Liver (tissue), 3 donors: ENCODE measurements at regions not wholly inside any gene's neighbourhood (a gene's known extent, or its start where the extent isn't known, plus 50 kb on each side); places are given as distances from the start of the nearest gene placed in this dataset.

Source experiments
- GABPA ChIP-seq, 2 donors: IDR thresholded peaks in 1 of 2; conservative IDR thresholded peaks in 1 of 2; 2 replicates each; pipeline ENCODE4 v1.6.1; 2016; ENCODE audit warnings: antibody characterized with exemption in 2 of 2, mild to moderate bottlenecking in 1 of 2, moderate library complexity in 1 of 2
- RAD21 ChIP-seq, 2 donors: IDR thresholded peaks; 2 replicates each; pipeline ENCODE4 v1.6.1; 2016; ENCODE audit warnings: antibody characterized with exemption in 2 of 2, mild to moderate bottlenecking in 2 of 2
- TF ChIP-seq, protein P1 (sequence below): fragments of 150-350 bp; IDR thresholded peaks from 2 replicates; pipeline ENCODE4 v1.5.1; 2017; ENCODE audit warnings: improper control_type of control experiment, low read depth, low read length; ENCODE audit not compliant: missing input control
- TF ChIP-seq, protein P2 (sequence below): IDR thresholded peaks from 2 replicates; pipeline ENCODE4 v1.6.1; 2016; ENCODE audit warnings: antibody characterized with exemption, mild to moderate bottlenecking
- donor health status: healthy.
- donor health status: healthy.

DNA sequence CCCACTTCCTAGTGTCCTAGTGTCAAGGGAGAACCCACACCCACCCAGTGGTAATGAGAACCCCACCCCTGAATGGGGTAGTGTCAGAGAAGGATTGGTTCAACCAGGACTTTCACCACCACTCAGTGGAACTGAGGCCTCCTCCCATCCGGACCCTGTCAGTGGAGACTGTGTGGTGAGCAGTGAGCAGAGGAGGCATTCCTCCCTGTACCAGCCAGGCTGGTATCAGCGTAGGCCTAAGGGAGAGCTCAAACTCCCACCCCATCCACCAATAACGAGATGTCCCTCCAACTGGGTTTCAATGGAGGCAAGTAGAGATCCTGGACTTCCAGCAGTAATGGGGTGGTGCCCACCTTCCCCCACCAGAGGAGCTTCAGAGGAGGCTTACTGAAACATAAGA, 1171.4 kb downstream of the TBC1D22A start:
- TF ChIP-seq, protein P1, sequence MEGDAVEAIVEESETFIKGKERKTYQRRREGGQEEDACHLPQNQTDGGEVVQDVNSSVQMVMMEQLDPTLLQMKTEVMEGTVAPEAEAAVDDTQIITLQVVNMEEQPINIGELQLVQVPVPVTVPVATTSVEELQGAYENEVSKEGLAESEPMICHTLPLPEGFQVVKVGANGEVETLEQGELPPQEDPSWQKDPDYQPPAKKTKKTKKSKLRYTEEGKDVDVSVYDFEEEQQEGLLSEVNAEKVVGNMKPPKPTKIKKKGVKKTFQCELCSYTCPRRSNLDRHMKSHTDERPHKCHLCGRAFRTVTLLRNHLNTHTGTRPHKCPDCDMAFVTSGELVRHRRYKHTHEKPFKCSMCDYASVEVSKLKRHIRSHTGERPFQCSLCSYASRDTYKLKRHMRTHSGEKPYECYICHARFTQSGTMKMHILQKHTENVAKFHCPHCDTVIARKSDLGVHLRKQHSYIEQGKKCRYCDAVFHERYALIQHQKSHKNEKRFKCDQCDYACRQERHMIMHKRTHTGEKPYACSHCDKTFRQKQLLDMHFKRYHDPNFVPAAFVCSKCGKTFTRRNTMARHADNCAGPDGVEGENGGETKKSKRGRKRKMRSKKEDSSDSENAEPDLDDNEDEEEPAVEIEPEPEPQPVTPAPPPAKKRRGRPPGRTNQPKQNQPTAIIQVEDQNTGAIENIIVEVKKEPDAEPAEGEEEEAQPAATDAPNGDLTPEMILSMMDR = no peak
- TF ChIP-seq RAD21 (IDR thresholded peaks at IDR 0.05) (no peak), GABPA (IDR thresholded peaks at IDR 0.05 in 1 of 2, conservative IDR thresholded peaks at IDR 0.05 in 1 of 2) (no peak)
- TF ChIP-seq, protein P2, sequence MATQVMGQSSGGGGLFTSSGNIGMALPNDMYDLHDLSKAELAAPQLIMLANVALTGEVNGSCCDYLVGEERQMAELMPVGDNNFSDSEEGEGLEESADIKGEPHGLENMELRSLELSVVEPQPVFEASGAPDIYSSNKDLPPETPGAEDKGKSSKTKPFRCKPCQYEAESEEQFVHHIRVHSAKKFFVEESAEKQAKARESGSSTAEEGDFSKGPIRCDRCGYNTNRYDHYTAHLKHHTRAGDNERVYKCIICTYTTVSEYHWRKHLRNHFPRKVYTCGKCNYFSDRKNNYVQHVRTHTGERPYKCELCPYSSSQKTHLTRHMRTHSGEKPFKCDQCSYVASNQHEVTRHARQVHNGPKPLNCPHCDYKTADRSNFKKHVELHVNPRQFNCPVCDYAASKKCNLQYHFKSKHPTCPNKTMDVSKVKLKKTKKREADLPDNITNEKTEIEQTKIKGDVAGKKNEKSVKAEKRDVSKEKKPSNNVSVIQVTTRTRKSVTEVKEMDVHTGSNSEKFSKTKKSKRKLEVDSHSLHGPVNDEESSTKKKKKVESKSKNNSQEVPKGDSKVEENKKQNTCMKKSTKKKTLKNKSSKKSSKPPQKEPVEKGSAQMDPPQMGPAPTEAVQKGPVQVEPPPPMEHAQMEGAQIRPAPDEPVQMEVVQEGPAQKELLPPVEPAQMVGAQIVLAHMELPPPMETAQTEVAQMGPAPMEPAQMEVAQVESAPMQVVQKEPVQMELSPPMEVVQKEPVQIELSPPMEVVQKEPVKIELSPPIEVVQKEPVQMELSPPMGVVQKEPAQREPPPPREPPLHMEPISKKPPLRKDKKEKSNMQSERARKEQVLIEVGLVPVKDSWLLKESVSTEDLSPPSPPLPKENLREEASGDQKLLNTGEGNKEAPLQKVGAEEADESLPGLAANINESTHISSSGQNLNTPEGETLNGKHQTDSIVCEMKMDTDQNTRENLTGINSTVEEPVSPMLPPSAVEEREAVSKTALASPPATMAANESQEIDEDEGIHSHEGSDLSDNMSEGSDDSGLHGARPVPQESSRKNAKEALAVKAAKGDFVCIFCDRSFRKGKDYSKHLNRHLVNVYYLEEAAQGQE = no peak
